ENCODE measurements at regions not wholly inside any gene's neighbourhood (a gene's known extent, or its start where the extent isn't known, plus 50 kb on each side); places are given as distances from the start of the nearest gene placed in this dataset.

GRCh38 chr22:47274196-47274595 is 511.7 kb downstream of the TBC1D22A start:
- Histone ChIP-seq H3K4me1 (ENCODE audit: control insufficient read depth, insufficient read depth, low read length) (no peaks in the 10 kb centered on the region; the same call in none of the 2 replicates), H3K27me3 (ENCODE audit: control insufficient read depth, insufficient read depth, low read length) (no peaks in the 10 kb centered on the region), H3K9me3 (ENCODE audit: control insufficient read depth, insufficient read depth, low read depth, low read length) (no peaks in the 10 kb centered on the region), H3K4me3 (ENCODE audit: low read depth in 2 of 2, low read length in 2 of 2) (no peak overlapping the region), H3K27ac (ENCODE audit: low read length) (no peak overlapping the region), H3K36me3 (ENCODE audit: control insufficient read depth, insufficient read depth, low read length) (no peaks in the 10 kb centered on the region)
- no peak for ATAC-seq
- no peak for TF ChIP-seq TCF7L2 (IDR thresholded peaks at IDR 0.05; ENCODE audit: low read depth, low read length)
- no peak for TF ChIP-seq CTCF (IDR thresholded peaks at IDR 0.05)
- no peak for TF ChIP-seq POLR2AphosphoS5 (IDR thresholded peaks at IDR 0.05; ENCODE audit: low read depth, low read length)
- no peak for TF ChIP-seq SIN3A (IDR thresholded peaks at IDR 0.05; ENCODE audit: borderline replicate concordance, insufficient read depth, low read depth, low read length)
- no peak for TF ChIP-seq REST (IDR thresholded peaks at IDR 0.05; ENCODE audit: insufficient read depth in 1 of 2, low read depth in 2 of 2, low read length in 1 of 2)
- POLR2A ChIA-PET = no interaction called here
- no TSS peak for BruUV-seq (replicated peaks)
- in situ Hi-C loops (cut with HindIII; ENCODE audit: low pct_unique_long_range_greater_than_20kb, low sequenced_read_pairs) = no loop called here
- CTCF ChIA-PET = no interaction called here
- DNase-seq (ENCODE audit: low read depth, low spot score) = no peak
- intact Hi-C loops (cut with micrococcal nuclease; ENCODE audit: unreplicated experiment) = no loop called here

GRCh38 chr22:47270463-47271135 is 508.1 kb downstream of the TBC1D22A start:
- TF ChIP-seq POLR2AphosphoS5 (IDR thresholded peaks at IDR 0.05; ENCODE audit: low read depth, low read length) (no peak), SIN3A (IDR thresholded peaks at IDR 0.05; ENCODE audit: borderline replicate concordance, insufficient read depth, low read depth, low read length) (no peak), TCF7L2 (IDR thresholded peaks at IDR 0.05; ENCODE audit: low read depth, low read length) (no peak), REST (IDR thresholded peaks at IDR 0.05; ENCODE audit: insufficient read depth in 1 of 2, low read depth in 2 of 2, low read length in 1 of 2) (no peak), CTCF (IDR thresholded peaks at IDR 0.05) (no peak)
- H3K27ac ChIP-seq (ENCODE audit: low read length) = no peak overlapping the region
- no peaks in the 10 kb centered on the region for H3K36me3 ChIP-seq (ENCODE audit: control insufficient read depth, insufficient read depth, low read length)
- CTCF ChIA-PET = no interaction called here
- intact Hi-C loops (cut with micrococcal nuclease; ENCODE audit: unreplicated experiment) (no loop called here), in situ Hi-C loops (cut with HindIII; ENCODE audit: low pct_unique_long_range_greater_than_20kb, low sequenced_read_pairs) (no loop called here)
- H3K4me3 ChIP-seq (ENCODE audit: low read depth in 2 of 2, low read length in 2 of 2) = no peak overlapping the region
- DNase-seq (ENCODE audit: low read depth, low spot score) = no peak
- H3K9me3 ChIP-seq (ENCODE audit: control insufficient read depth, insufficient read depth, low read depth, low read length) = no peaks in the 10 kb centered on the region
- ATAC-seq = no peak
- no peaks in the 10 kb centered on the region; the same call in 1 of the 2 replicates for H3K4me1 ChIP-seq (ENCODE audit: control insufficient read depth, insufficient read depth, low read length)
- H3K27me3 ChIP-seq (ENCODE audit: control insufficient read depth, insufficient read depth, low read length) = no peaks in the 10 kb centered on the region
- POLR2A ChIA-PET = no interaction called here
- BruUV-seq (replicated peaks) = no TSS peak

Measured in Panc1 (cell line).